Activated T-cell treated with anti-CD3 and anti-CD28 coated beads, Interleukin-2, amount 50 U/mL, for 72 hours (primary cell): ENCODE measurements at regions not wholly inside any gene's neighbourhood (a gene's known extent, or its start where the extent isn't known, plus 50 kb on each side); places are given as distances from the start of the nearest gene placed in this dataset.

Source experiments
- ATAC-seq, 2 donors: fragments of 150-1000 bp; cut with Tn5 transposase; replicated peaks in 1 of 2; 2 replicates each; pipeline ENCODE4 v1.10.0; 2021; ENCODE audit warnings: moderate library complexity in 2 of 2, mild to moderate bottlenecking in 1 of 2
- DNase-seq, 2 donors: peaks; one replicate each; pipeline ENCODE4 v3.0.0; 2021 to 2022; ENCODE audit warnings: mixed read lengths in 1 of 2
- H3K27ac Mint-ChIP-seq: one replicate; pipeline ENCODE4 v1.8.0; 2022; ENCODE audit warnings: mild to moderate bottlenecking, moderate library complexity, mixed read lengths
- H3K27me3 Mint-ChIP-seq: one replicate; pipeline ENCODE4 v1.8.0; 2022; ENCODE audit warnings: low read depth, mixed read lengths
- H3K36me3 Mint-ChIP-seq, 2 donors: one replicate each; pipeline ENCODE4 v1.8.0; 2022; ENCODE audit warnings: mixed read lengths in 2 of 2, mild to moderate bottlenecking in 1 of 2; ENCODE audit not compliant: insufficient read depth in 2 of 2
- H3K4me1 Mint-ChIP-seq: one replicate; pipeline ENCODE4 v1.8.0; 2022; ENCODE audit warnings: low read depth, mixed read lengths
- H3K4me3 Mint-ChIP-seq, 2 donors: one replicate each; pipeline ENCODE4 v1.8.0; 2022; ENCODE audit warnings: mild to moderate bottlenecking in 2 of 2, mixed read lengths in 2 of 2, moderate library complexity in 2 of 2
- H3K9me3 Mint-ChIP-seq, 2 donors: one replicate each; pipeline ENCODE4 v1.8.0; 2022; ENCODE audit warnings: mixed read lengths in 2 of 2

DNA sequence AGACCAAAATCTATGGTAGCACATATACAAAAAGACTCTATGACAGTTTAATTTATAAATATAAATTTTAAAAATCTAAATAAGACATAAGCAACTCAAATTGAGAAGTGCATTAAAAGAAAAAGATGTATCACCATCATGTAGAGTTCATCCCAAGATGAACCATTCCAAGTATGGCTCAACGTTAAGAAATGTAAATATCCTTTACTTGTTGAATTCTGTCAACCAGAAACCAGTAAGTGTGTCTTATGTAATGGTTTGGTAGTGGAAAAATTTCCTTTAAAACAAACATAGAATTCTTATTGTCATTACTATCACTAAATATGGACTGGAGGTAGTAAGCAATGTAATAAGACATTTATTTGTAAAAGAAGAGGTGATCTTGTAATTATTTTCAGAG lies 87.3 kb downstream of the YIPF5 start:
- H3K9me3 Mint-ChIP-seq = peaks cover 0 to 1% of the 10 kb centered on the region in 2 donors
- no peak overlapping the region for H3K27ac Mint-ChIP-seq
- no peaks in the 10 kb centered on the region for H3K4me1 Mint-ChIP-seq
- no peaks in the 10 kb centered on the region for H3K27me3 Mint-ChIP-seq
- ATAC-seq = no peak
- H3K4me3 Mint-ChIP-seq = no peak overlapping the region
- H3K36me3 Mint-ChIP-seq = no peaks in the 10 kb centered on the region
- DNase-seq = no peak

- ATAC-seq (no peak), DNase-seq (no peak)
- Mint-ChIP-seq H3K36me3 (no peaks in the 10 kb centered on the region), H3K27ac (no peak overlapping the region), H3K4me3 (no peak overlapping the region), H3K27me3 (no peaks in the 10 kb centered on the region), H3K4me1 (no peaks in the 10 kb centered on the region), H3K9me3 (no peaks in the 10 kb centered on the region)
Observed at GRCh38 chr5:144084971-144085370, 85.5 kb downstream of the YIPF5 start.

DNA sequence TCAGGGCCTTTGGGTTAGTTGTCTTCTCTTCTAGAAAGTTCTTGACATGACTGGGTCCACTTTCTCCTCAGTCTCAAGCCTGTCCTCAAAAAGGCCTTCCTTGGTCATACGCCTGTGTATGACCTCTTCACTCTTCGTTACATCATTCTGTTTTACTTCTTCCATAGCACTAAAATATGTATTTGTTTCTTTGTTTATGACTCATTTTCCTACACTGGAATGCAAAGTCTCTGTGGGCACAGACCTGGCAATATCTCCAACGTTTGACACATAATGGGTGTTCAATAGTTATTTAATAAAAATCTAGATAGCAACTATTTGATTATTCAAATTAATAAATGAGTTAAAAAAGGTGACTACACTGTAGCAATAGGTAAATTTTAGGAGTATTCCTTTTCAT lies 85.1 kb downstream of the YIPF5 start:
- ATAC-seq = no peak
- Mint-ChIP-seq H3K36me3 (no peaks in the 10 kb centered on the region), H3K27me3 (no peaks in the 10 kb centered on the region), H3K4me1 (no peaks in the 10 kb centered on the region), H3K4me3 (no peak overlapping the region), H3K9me3 (no peaks in the 10 kb centered on the region), H3K27ac (no peak overlapping the region)
- DNase-seq = no peak

DNA sequence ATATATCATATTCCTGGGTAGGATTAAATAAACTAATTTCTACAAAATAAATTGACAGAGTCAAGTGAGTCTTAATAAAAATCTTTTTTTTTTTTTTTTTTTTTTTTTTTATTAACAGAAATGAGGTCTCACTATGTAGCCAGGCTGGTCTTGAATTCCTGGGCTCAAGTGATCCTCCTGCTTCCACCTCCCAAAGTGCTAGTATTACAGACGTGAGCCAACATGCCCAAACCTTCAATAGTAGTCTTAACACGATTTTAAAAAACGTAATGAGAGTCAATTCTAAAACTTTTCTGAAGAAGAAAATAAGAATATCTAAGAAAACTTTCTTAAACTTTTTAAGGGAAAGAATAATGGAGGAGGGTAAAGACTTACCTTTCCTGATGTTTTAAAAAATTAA lies 84.2 kb downstream of the YIPF5 start:
- Mint-ChIP-seq H3K4me1 (no peaks in the 10 kb centered on the region), H3K27ac (no peak overlapping the region), H3K27me3 (no peaks in the 10 kb centered on the region), H3K9me3 (no peaks in the 10 kb centered on the region), H3K36me3 (no peaks in the 10 kb centered on the region), H3K4me3 (no peak overlapping the region)
- no peak for DNase-seq
- ATAC-seq = no peak

GRCh38 chr5:144087576-144087975 lies 82.9 kb downstream of the YIPF5 start:
- no peaks in the 10 kb centered on the region for H3K4me1 Mint-ChIP-seq
- no peak overlapping the region for H3K27ac Mint-ChIP-seq
- no peaks in the 10 kb centered on the region for H3K9me3 Mint-ChIP-seq
- no peak overlapping the region for H3K4me3 Mint-ChIP-seq
- ATAC-seq (no peak), DNase-seq (no peak)
- no peaks in the 10 kb centered on the region for H3K36me3 Mint-ChIP-seq
- H3K27me3 Mint-ChIP-seq = no peaks in the 10 kb centered on the region

DNA sequence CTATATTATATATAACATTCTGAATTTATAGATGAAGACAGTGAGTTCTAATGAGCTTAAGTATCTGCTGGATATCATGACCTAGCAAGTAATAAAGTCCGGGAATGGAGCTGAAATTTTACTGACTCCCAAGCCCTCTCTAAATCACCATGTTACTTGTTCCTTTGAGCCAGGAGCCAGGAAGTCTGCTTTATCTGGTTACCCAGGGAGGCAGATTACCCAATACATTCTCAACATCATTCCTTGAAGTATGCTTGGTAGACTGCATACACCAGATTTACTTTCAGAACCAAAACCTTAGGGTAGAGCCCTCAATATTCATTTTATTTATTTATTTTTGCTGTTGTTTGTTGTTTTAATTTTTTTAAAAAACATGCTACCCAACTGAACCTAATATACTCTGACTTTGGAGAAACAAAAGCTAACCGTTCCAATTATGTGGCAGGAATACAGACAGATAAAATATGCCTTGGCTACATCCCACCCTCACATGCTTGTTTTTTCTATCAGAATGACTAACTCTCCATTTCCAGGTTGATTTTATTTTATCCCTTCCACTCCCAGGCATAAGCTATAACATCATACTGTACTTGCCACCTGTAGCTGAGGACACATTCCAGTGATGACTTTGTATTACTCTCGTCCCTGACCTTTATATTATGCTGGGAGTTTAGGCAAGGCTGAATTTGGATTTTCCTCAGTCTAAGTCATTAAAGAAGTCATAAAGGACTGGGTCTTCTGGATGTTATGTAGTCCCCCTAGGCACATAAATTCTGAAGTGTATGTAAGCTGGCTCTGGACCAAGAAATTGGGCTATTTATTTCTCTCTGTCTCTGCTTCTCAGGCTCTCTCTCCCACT lies 82.0 kb downstream of the YIPF5 start:
- Mint-ChIP-seq H3K36me3 (no peaks in the 10 kb centered on the region), H3K9me3 (no peaks in the 10 kb centered on the region)

DNA sequence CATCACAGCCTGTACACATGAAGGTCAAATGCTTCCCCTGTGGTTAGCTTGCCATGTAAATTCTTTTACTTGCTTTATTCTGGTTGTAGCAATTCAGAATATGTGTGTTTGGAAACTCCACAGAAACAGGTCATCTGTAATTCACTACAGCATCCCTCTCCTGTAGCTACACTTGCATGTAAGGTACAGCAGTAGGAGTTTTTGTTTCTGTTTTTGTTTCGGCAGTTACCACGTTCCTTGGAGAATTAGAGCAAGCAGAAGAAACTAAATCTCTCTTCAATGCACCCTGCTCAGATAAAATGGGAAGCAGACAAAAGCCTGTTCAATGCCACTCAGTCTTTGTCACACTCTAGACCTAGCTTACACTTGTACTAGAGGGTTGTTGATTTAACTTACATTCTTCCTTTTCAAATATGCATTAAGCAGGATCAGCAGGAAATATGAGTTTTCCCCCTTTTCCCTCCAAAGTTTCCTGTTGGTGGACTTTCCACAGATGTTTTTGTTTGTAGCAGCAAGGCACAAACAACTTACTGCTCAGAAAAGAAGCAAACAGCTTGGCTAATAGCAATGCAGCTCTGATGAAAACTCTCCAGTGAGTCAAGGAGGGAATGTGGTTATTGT lies 80.9 kb downstream of the YIPF5 start:
- no peaks in the 10 kb centered on the region for H3K27me3 Mint-ChIP-seq
- H3K4me1 Mint-ChIP-seq = no peaks in the 10 kb centered on the region
- no peak overlapping the region for H3K4me3 Mint-ChIP-seq
- DNase-seq (no peak), ATAC-seq (no peak)
- no peak overlapping the region for H3K27ac Mint-ChIP-seq
- H3K36me3 Mint-ChIP-seq = no peaks in the 10 kb centered on the region
- H3K9me3 Mint-ChIP-seq = no peaks in the 10 kb centered on the region

More for the DNA sequence above, 82.0 kb downstream of the YIPF5 start:
- no peak for ATAC-seq
- Mint-ChIP-seq H3K27me3 (no peaks in the 10 kb centered on the region), H3K27ac (no peak overlapping the region), H3K4me3 (no peak overlapping the region), H3K4me1 (no peaks in the 10 kb centered on the region)
- no peak for DNase-seq

GRCh38 chr5:144092508-144092907 lies 78.0 kb downstream of the YIPF5 start:
- H3K36me3 Mint-ChIP-seq = no peaks in the 10 kb centered on the region
- no peaks in the 10 kb centered on the region for H3K27me3 Mint-ChIP-seq
- H3K4me1 Mint-ChIP-seq = no peaks in the 10 kb centered on the region
- H3K4me3 Mint-ChIP-seq = no peak overlapping the region
- no peaks in the 10 kb centered on the region for H3K9me3 Mint-ChIP-seq
- DNase-seq (no peak), ATAC-seq (no peak)
- H3K27ac Mint-ChIP-seq = no peak overlapping the region

GRCh38 chr5:144093400-144093799 lies 77.1 kb downstream of the YIPF5 start:
- no peak overlapping the region for H3K27ac Mint-ChIP-seq
- no peaks in the 10 kb centered on the region for H3K27me3 Mint-ChIP-seq
- H3K4me3 Mint-ChIP-seq = no peak overlapping the region
- no peak for ATAC-seq
- no peaks in the 10 kb centered on the region for H3K9me3 Mint-ChIP-seq
- H3K36me3 Mint-ChIP-seq = no peaks in the 10 kb centered on the region
- DNase-seq = no peak
- no peaks in the 10 kb centered on the region for H3K4me1 Mint-ChIP-seq

DNA sequence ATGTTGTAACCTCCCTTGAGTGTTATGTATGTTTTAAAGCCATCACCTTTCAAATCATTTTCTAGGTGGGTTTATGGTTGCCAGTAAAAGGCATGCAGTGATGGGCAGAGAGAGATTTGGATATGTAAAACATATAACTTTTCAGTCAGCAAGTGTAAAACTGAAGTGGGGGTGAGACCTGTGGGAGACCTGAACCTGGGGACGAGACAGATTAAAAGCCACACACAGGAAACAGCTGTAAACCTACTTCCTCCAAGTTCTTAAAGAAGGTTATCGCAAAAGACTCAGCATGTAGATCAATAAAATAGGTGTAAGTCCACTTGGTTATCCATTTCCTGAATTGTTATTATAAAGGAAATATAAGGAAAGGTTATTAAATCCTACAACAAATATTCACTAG lies 76.6 kb downstream of the YIPF5 start:
- H3K9me3 Mint-ChIP-seq = no peaks in the 10 kb centered on the region
- H3K27ac Mint-ChIP-seq = no peak overlapping the region
- ATAC-seq (no peak), DNase-seq (no peak)
- H3K4me1 Mint-ChIP-seq = no peaks in the 10 kb centered on the region
- no peaks in the 10 kb centered on the region for H3K36me3 Mint-ChIP-seq
- no peak overlapping the region for H3K4me3 Mint-ChIP-seq
- no peaks in the 10 kb centered on the region for H3K27me3 Mint-ChIP-seq

DNA sequence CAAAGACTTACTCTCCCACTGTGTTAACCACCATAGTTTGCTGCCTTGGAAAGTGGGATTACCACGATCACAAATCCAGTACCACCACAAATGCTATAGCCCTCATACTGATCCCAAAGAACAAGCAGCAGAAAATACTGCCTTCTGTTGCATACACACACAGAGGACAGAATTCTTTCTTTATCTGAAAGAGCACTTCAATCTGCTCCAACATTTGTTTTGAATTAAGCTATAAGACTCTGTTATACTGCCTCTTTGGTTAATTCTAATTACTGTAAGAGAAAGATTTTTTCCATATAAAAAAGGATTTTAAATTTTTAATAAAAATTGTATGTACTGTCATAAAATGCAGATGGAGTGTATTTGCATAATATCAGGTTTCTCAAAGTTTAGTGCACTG lies 69.8 kb downstream of the YIPF5 start:
- Mint-ChIP-seq H3K27ac (no peak overlapping the region), H3K36me3 (no peaks in the 10 kb centered on the region), H3K4me1 (no peaks in the 10 kb centered on the region)

DNA sequence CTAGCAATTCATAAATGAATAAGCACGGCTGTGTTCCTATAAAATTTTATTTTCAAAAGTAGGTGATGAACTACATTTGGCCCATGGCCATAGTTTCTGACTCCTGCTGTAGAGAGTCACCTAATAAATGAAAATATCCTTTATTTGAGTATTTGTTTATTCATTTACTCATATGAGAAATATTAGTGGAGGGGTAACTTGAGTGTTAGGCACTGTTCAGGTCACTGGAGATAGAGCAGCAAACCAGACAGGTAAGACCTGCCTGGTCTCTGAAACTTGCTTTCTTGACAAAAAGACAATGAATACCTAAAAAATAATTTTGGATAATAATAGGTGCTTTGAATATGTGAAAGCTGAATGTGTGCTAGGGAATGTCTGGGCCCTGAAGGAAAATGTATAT lies 68.8 kb downstream of the YIPF5 start:
- no peak for ATAC-seq
- H3K4me3 Mint-ChIP-seq = no peak overlapping the region
- no peak overlapping the region for H3K27ac Mint-ChIP-seq
- H3K4me1 Mint-ChIP-seq = no peaks in the 10 kb centered on the region
- H3K27me3 Mint-ChIP-seq = no peaks in the 10 kb centered on the region
- no peaks in the 10 kb centered on the region for H3K9me3 Mint-ChIP-seq
- no peak for DNase-seq
- H3K36me3 Mint-ChIP-seq = no peaks in the 10 kb centered on the region

More for the DNA sequence above, 69.8 kb downstream of the YIPF5 start:
- Mint-ChIP-seq H3K4me3 (no peak overlapping the region), H3K27me3 (no peaks in the 10 kb centered on the region), H3K9me3 (no peaks in the 10 kb centered on the region)
- DNase-seq (no peak), ATAC-seq (no peak)

GRCh38 chr5:144102361-144102760 lies 68.1 kb downstream of the YIPF5 start:
- no peaks in the 10 kb centered on the region for H3K36me3 Mint-ChIP-seq
- no peak overlapping the region for H3K4me3 Mint-ChIP-seq
- ATAC-seq = no peak
- no peak for DNase-seq
- H3K9me3 Mint-ChIP-seq = no peaks in the 10 kb centered on the region
- no peak overlapping the region for H3K27ac Mint-ChIP-seq
- H3K27me3 Mint-ChIP-seq = no peaks in the 10 kb centered on the region
- H3K4me1 Mint-ChIP-seq = no peaks in the 10 kb centered on the region

DNA sequence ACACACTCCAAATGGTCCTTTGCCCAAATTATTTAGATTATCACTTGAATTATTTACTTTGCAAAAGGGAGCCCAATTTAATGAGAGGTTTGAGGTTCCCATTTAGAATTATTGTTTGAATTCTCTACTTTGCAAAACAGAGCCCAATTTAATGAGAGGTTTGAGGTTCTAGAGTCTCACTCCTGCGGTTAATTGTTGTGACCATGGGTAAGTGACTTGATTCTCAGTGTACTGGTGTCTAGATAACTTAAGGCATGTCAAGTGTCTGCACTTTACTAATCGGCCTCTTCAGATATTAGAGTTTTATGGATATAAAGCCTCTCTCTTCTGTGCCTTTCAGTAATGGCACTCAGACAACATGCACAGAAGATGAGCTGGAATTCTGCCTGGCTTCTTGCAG lies 67.5 kb downstream of the YIPF5 start:
- Mint-ChIP-seq H3K4me1 (no peaks in the 10 kb centered on the region), H3K27me3 (no peaks in the 10 kb centered on the region), H3K9me3 (no peaks in the 10 kb centered on the region), H3K36me3 (no peaks in the 10 kb centered on the region), H3K27ac (no peak overlapping the region), H3K4me3 (no peak overlapping the region)
- ATAC-seq = no peak
- no peak for DNase-seq
